ENCODE measurements at regions not wholly inside any gene's neighbourhood (a gene's known extent, or its start where the extent isn't known, plus 50 kb on each side); places are given as distances from the start of the nearest gene placed in this dataset.

DNA sequence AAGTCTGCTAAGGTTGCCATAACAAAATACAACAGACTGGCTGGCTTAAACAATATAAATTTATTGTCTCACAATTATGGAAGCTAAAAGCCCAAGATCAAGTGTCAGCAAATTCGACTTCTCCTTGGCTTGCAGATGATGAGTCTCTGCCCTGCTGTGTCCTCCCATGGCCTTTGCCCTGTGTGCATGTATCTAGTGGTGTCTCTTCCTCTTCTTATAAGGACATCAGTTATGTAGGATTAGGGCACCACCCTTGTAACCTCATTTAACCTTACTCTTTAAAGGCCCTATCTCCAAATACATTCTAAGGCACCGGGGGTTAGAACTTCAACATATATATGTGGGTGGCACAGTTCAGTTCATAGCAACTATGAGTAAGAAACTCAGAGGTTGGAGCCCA is 157.9 kb upstream of the RASA1 start:
- TF ChIP-seq FOXM1 (IDR thresholded peaks at IDR 0.05; ENCODE audit: borderline replicate concordance, low read depth) (no peak), CREB1 (IDR thresholded peaks at IDR 0.05; ENCODE audit: low read depth) (no peak), CEBPB (IDR thresholded peaks at IDR 0.05) (no peak)
